ENCODE measurements at regions not wholly inside any gene's neighbourhood (a gene's known extent, or its start where the extent isn't known, plus 50 kb on each side); places are given as distances from the start of the nearest gene placed in this dataset.

GRCh38 chr10:52465202-52465601, 151.1 kb downstream of the DKK1 start:
- TF ChIP-seq ZNF274 (IDR thresholded peaks at IDR 0.05; ENCODE audit: low read depth, low read length) (no peak), YY1 (IDR thresholded peaks at IDR 0.05; ENCODE audit: insufficient read depth, insufficient read length) (no peak), SUZ12 (IDR thresholded peaks at IDR 0.05; ENCODE audit: extremely low read depth, insufficient read depth, insufficient read length) (no peak)
- Histone ChIP-seq H3K36me3 (ENCODE audit: insufficient read depth, insufficient read length, low read length) (no peaks in the 10 kb centered on the region), H3K9ac (ENCODE audit: insufficient read length, low read depth) (no peak overlapping the region), H3K9me3 (ENCODE audit: insufficient read depth, low read length) (no peaks in the 10 kb centered on the region), H3K4me1 (ENCODE audit: insufficient read depth, insufficient read length) (no peaks in the 10 kb centered on the region), H3K27me3 (ENCODE audit: insufficient read depth, insufficient read length) (no peaks in the 10 kb centered on the region), H3K4me3 (ENCODE audit: insufficient read length, low read depth) (no peak overlapping the region)
- DNase-seq (ENCODE audit: low read depth, low spot score): no peak

GRCh38 chr10:52466464-52466863, 152.4 kb downstream of the DKK1 start:
- TF ChIP-seq SUZ12 (IDR thresholded peaks at IDR 0.05; ENCODE audit: extremely low read depth, insufficient read depth, insufficient read length) (no peak), ZNF274 (IDR thresholded peaks at IDR 0.05; ENCODE audit: low read depth, low read length) (no peak), YY1 (IDR thresholded peaks at IDR 0.05; ENCODE audit: insufficient read depth, insufficient read length) (no peak)
- no peaks in the 10 kb centered on the region for H3K36me3 ChIP-seq (ENCODE audit: insufficient read depth, insufficient read length, low read length)
- no peaks in the 10 kb centered on the region for H3K4me1 ChIP-seq (ENCODE audit: insufficient read depth, insufficient read length)
- no peak for DNase-seq (ENCODE audit: low read depth, low spot score)
- H3K27me3 ChIP-seq (ENCODE audit: insufficient read depth, insufficient read length): no peaks in the 10 kb centered on the region
- H3K4me3 ChIP-seq (ENCODE audit: insufficient read length, low read depth): no peak overlapping the region
- H3K9me3 ChIP-seq (ENCODE audit: insufficient read depth, low read length): no peaks in the 10 kb centered on the region
- no peak overlapping the region for H3K9ac ChIP-seq (ENCODE audit: insufficient read length, low read depth)

- H3K9ac ChIP-seq (ENCODE audit: insufficient read length, low read depth): no peak overlapping the region
- no peak overlapping the region for H3K4me3 ChIP-seq (ENCODE audit: insufficient read length, low read depth)
- no peak for DNase-seq (ENCODE audit: low read depth, low spot score)
Observed at GRCh38 chr10:52469970-52470705, 156.1 kb downstream of the DKK1 start.

GRCh38 chr10:52472406-52473146, 158.5 kb downstream of the DKK1 start:
- no peaks in the 10 kb centered on the region for H3K36me3 ChIP-seq (ENCODE audit: insufficient read depth, insufficient read length, low read length)
- TF ChIP-seq YY1 (IDR thresholded peaks at IDR 0.05; ENCODE audit: insufficient read depth, insufficient read length): no peak
- TF ChIP-seq ZNF274 (IDR thresholded peaks at IDR 0.05; ENCODE audit: low read depth, low read length): no peak
- TF ChIP-seq SUZ12 (IDR thresholded peaks at IDR 0.05; ENCODE audit: extremely low read depth, insufficient read depth, insufficient read length): no peak
- no peak overlapping the region for H3K4me3 ChIP-seq (ENCODE audit: insufficient read length, low read depth)
- H3K27me3 ChIP-seq (ENCODE audit: insufficient read depth, insufficient read length): no peaks in the 10 kb centered on the region
- no peaks in the 10 kb centered on the region for H3K9me3 ChIP-seq (ENCODE audit: insufficient read depth, low read length)
- DNase-seq (ENCODE audit: low read depth, low spot score): no peak
- no peaks in the 10 kb centered on the region for H3K4me1 ChIP-seq (ENCODE audit: insufficient read depth, insufficient read length)
- H3K9ac ChIP-seq (ENCODE audit: insufficient read length, low read depth): no peak overlapping the region

More at GRCh38 chr10:52469970-52470705, 156.1 kb downstream of the DKK1 start:
- no peaks in the 10 kb centered on the region for H3K27me3 ChIP-seq (ENCODE audit: insufficient read depth, insufficient read length)
- TF ChIP-seq ZNF274 (IDR thresholded peaks at IDR 0.05; ENCODE audit: low read depth, low read length): no peak
- no peak for TF ChIP-seq YY1 (IDR thresholded peaks at IDR 0.05; ENCODE audit: insufficient read depth, insufficient read length)
- TF ChIP-seq SUZ12 (IDR thresholded peaks at IDR 0.05; ENCODE audit: extremely low read depth, insufficient read depth, insufficient read length): no peak
- H3K4me1 ChIP-seq (ENCODE audit: insufficient read depth, insufficient read length): no peaks in the 10 kb centered on the region
- H3K36me3 ChIP-seq (ENCODE audit: insufficient read depth, insufficient read length, low read length): no peaks in the 10 kb centered on the region
- no peaks in the 10 kb centered on the region for H3K9me3 ChIP-seq (ENCODE audit: insufficient read depth, low read length)

- Histone ChIP-seq H3K4me1 (ENCODE audit: insufficient read depth, insufficient read length) (no peaks in the 10 kb centered on the region), H3K9ac (ENCODE audit: insufficient read length, low read depth) (no peak overlapping the region), H3K4me3 (ENCODE audit: insufficient read length, low read depth) (no peak overlapping the region), H3K27me3 (ENCODE audit: insufficient read depth, insufficient read length) (no peaks in the 10 kb centered on the region), H3K9me3 (ENCODE audit: insufficient read depth, low read length) (no peaks in the 10 kb centered on the region), H3K36me3 (ENCODE audit: insufficient read depth, insufficient read length, low read length) (no peaks in the 10 kb centered on the region)
- no peak for DNase-seq (ENCODE audit: low read depth, low spot score)
- no peak for TF ChIP-seq SUZ12 (IDR thresholded peaks at IDR 0.05; ENCODE audit: extremely low read depth, insufficient read depth, insufficient read length)
- TF ChIP-seq ZNF274 (IDR thresholded peaks at IDR 0.05; ENCODE audit: low read depth, low read length): no peak
Observed at GRCh38 chr10:52474265-52474664, 160.2 kb downstream of the DKK1 start.

GRCh38 chr10:52477305-52477704, 163.2 kb downstream of the DKK1 start:
- TF ChIP-seq ZNF274 (IDR thresholded peaks at IDR 0.05; ENCODE audit: low read depth, low read length) (no peak), YY1 (IDR thresholded peaks at IDR 0.05; ENCODE audit: insufficient read depth, insufficient read length) (no peak), SUZ12 (IDR thresholded peaks at IDR 0.05; ENCODE audit: extremely low read depth, insufficient read depth, insufficient read length) (no peak)
- no peak for DNase-seq (ENCODE audit: low read depth, low spot score)
- Histone ChIP-seq H3K4me1 (ENCODE audit: insufficient read depth, insufficient read length) (no peaks in the 10 kb centered on the region), H3K4me3 (ENCODE audit: insufficient read length, low read depth) (no peak overlapping the region), H3K9me3 (ENCODE audit: insufficient read depth, low read length) (no peaks in the 10 kb centered on the region), H3K9ac (ENCODE audit: insufficient read length, low read depth) (no peak overlapping the region), H3K27me3 (ENCODE audit: insufficient read depth, insufficient read length) (no peaks in the 10 kb centered on the region), H3K36me3 (ENCODE audit: insufficient read depth, insufficient read length, low read length) (no peaks in the 10 kb centered on the region)

GRCh38 chr10:52479567-52479966, 165.5 kb downstream of the DKK1 start:
- H3K27me3 ChIP-seq (ENCODE audit: insufficient read depth, insufficient read length): no peaks in the 10 kb centered on the region
- no peaks in the 10 kb centered on the region for H3K4me1 ChIP-seq (ENCODE audit: insufficient read depth, insufficient read length)
- no peaks in the 10 kb centered on the region for H3K36me3 ChIP-seq (ENCODE audit: insufficient read depth, insufficient read length, low read length)
- H3K4me3 ChIP-seq (ENCODE audit: insufficient read length, low read depth): no peak overlapping the region
- no peak for DNase-seq (ENCODE audit: low read depth, low spot score)
- no peak for TF ChIP-seq SUZ12 (IDR thresholded peaks at IDR 0.05; ENCODE audit: extremely low read depth, insufficient read depth, insufficient read length)
- no peak for TF ChIP-seq YY1 (IDR thresholded peaks at IDR 0.05; ENCODE audit: insufficient read depth, insufficient read length)
- TF ChIP-seq ZNF274 (IDR thresholded peaks at IDR 0.05; ENCODE audit: low read depth, low read length): no peak
- no peaks in the 10 kb centered on the region for H3K9me3 ChIP-seq (ENCODE audit: insufficient read depth, low read length)
- H3K9ac ChIP-seq (ENCODE audit: insufficient read length, low read depth): no peak overlapping the region
